Naive B cell (primary cell): ENCODE measurements at regions not wholly inside any gene's neighbourhood (a gene's known extent, or its start where the extent isn't known, plus 50 kb on each side); places are given as distances from the start of the nearest gene placed in this dataset.

ENCODE experiments used
- ATAC-seq, 2 donors: fragments of 150-1000 bp; cut with Tn5 transposase; 2 replicates each; pipeline ENCODE4 v1.10.0; 2021; ENCODE audit warnings: low read depth in 2 of 2, mild to moderate bottlenecking in 2 of 2, moderate library complexity in 2 of 2
- DNase-seq: peaks from one replicate; pipeline ENCODE4 v3.0.0; 2022
- H3K27ac Mint-ChIP-seq, 6 donors: one replicate each; pipeline ENCODE4 v1.8.0; 2020 to 2022; ENCODE audit warnings: mild to moderate bottlenecking in 6 of 6, mixed read lengths in 6 of 6, moderate library complexity in 5 of 6, inconsistent platforms in 2 of 6
- H3K27me3 Mint-ChIP-seq, 3 donors: one replicate each; pipeline ENCODE4 v1.8.0; 2021 to 2022; ENCODE audit warnings: mixed read lengths in 3 of 3, mild to moderate bottlenecking in 1 of 3
- H3K36me3 Mint-ChIP-seq, 2 donors: one replicate each; pipeline ENCODE4 v1.8.0; 2020 to 2022; ENCODE audit warnings: mixed read lengths in 2 of 2, inconsistent platforms in 1 of 2, mild to moderate bottlenecking in 1 of 2
- H3K4me1 Mint-ChIP-seq, 3 donors: one replicate each; pipeline ENCODE4 v1.8.0; 2020 to 2022; ENCODE audit warnings: mixed read lengths in 3 of 3, inconsistent platforms in 1 of 3, mild to moderate bottlenecking in 1 of 3, moderate library complexity in 1 of 3
- H3K4me3 Mint-ChIP-seq, 8 donors: one replicate each; pipeline ENCODE4 v1.8.0; 2020 to 2022; ENCODE audit warnings: mild to moderate bottlenecking in 8 of 8, mixed read lengths in 8 of 8, moderate library complexity in 8 of 8, inconsistent platforms in 2 of 8
- H3K9me3 Mint-ChIP-seq, 7 donors: one replicate each; pipeline ENCODE4 v1.8.0; 2020 to 2022; ENCODE audit warnings: mixed read lengths in 7 of 7, mild to moderate bottlenecking in 5 of 7, inconsistent platforms in 2 of 7, moderate library complexity in 1 of 7

DNA sequence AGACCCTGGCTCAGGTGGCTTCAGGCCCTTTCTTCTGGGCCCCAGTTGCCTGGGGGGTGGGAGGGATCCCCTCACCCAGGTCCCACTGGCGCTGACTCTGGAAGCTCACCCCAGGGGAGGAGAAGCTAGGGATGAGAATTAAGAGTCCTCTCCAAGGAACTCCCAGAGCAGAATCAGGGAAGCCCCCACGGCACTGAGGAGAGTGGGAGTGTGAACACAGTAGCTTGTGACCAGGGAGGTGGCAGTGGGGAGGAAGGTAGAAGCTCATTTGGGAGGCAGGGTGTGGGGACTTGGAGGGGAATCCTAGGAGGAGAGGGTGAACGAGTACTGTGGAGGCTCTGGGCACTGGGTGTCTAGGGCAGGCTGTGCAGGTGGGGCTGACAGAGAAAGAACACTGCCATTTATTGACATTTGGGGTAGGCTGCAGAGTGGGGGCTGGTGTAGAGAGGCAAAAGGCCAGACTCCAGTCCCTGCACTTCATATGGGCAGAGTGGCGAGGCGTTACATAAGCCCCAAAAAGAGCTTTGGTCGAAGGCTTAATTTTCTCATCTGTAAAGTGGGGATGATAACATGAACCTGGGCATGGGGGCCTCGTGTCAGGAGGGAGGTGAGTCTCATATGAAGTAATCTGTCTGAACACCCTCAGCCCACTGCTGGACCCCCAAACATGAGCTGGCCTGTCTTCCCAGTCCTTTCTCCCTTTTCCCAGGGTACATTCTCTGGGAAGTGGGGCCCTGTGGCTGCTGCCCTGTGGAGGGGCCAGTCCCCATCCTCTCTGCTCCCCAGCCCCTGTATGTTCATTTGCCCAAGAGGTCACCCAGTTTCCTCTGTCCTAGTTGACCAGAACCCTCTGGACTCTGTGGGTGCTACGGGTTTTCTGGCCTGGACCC is 80.5 kb downstream of the VEGFA start:
- Mint-ChIP-seq H3K27me3 (peaks cover 8 to 20% (median 16%) of the 10 kb centered on the region in 3 donors), H3K27ac (peak overlapping the region in 1 of 6 donors; percentile 60), H3K9me3 (no peaks in the 10 kb centered on the region), H3K4me3 (peak overlapping the region in 1 of 8 donors; percentile 68), H3K4me1 (no peaks in the 10 kb centered on the region), H3K36me3 (no peaks in the 10 kb centered on the region)
- DNase-seq (no peak), ATAC-seq (no peak)

- no peaks in the 10 kb centered on the region for H3K36me3 Mint-ChIP-seq
- H3K4me1 Mint-ChIP-seq, result no peaks in the 10 kb centered on the region
- ATAC-seq (no peak), DNase-seq (no peak)
- peak overlapping the region in 1 of 6 donors; percentile 16 for H3K27ac Mint-ChIP-seq
- no peaks in the 10 kb centered on the region for H3K9me3 Mint-ChIP-seq
- peaks cover 12 to 23% (median 14%) of the 10 kb centered on the region in 3 donors for H3K27me3 Mint-ChIP-seq
- no peak overlapping the region for H3K4me3 Mint-ChIP-seq
Measured at GRCh38 chr6:43849844-43850243, 79.8 kb downstream of the VEGFA start.

DNA sequence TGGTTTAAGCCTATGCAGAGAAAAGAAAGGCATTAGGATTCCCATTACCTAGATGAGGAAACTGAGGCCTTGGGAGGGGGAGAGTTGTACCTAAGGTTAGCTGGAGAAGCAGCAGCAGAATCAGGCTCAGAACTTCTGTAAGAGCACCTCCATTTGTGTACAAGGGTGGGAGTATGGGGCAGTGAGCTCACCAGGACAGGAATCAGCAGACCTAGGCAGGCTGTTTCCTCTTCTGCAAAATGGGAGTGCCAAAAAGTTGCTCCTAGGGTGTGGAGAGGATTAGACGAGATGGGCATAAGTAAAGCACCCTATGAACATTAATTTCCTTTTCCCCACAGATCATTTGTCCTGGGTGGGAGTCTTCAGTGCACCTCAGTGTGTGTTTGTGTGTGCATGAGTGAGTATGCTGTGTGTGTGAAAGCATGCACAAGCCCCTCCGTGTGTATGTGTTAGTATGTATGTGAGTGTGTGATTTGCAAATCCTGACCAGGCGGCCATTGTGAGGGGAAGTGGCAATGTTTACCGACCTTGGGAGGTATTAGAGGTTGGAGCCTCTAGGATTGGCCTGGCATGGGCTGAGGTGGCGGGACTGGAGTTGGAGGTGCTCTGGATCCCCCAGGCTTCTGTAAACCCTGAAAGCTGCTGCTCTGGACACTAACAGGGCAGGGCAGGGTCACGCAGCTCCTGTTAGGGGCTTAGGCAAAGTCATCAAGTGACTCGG is 78.8 kb downstream of the VEGFA start:
- DNase-seq (no peak), ATAC-seq (no peak)
- H3K27me3 Mint-ChIP-seq, result peaks cover 12 to 33% (median 14%) of the 10 kb centered on the region in 3 donors
- no peaks in the 10 kb centered on the region for H3K4me1 Mint-ChIP-seq
- no peaks in the 10 kb centered on the region for H3K9me3 Mint-ChIP-seq
- no peaks in the 10 kb centered on the region for H3K36me3 Mint-ChIP-seq
- no peak overlapping the region for H3K27ac Mint-ChIP-seq
- peak overlapping the region in 1 of 8 donors; percentile 32 for H3K4me3 Mint-ChIP-seq

DNA sequence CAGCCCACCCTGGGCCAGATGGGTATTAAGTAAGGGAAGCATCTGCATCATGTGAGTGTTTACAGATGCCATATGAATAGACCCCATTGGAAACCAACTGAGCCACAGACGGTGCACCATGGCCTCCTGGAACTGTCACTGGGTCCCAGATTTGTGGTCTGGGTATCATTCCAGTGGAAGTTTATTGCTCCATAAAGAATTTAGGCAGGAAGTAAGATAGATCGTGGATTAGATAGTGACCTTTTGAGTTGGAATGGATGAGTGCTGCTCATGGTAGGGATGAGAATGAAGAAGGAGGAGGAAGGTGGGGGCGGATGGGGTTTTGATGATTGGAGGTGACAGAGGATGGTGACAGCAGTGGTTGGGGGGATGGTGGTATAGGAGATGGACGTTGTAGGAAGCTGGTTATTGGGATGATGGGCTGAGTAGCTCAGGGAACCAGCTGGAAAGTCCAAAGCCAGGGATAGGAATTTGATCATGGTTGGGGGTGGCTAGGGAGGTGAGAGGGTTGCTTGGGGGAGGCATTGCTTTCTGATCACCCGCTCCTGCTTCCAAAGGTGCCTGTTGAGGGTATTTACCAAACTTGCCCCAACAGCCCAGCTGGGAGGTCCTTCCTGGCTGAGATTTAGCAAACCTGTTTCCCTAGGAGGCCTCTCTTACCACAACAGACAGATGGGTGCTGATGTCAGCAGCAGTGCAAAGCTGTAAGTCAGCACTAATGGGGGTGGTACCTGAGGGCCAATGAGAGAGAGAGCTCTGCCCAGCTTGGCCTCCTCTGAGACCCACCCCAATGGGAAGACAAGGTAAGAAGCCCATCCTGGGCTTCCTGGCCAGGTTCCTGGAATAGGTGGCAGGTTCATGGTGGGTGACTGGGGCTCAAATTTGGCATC is 78.0 kb downstream of the VEGFA start:
- Mint-ChIP-seq H3K27me3 (peaks cover 14 to 37% (median 14%) of the 10 kb centered on the region in 3 donors), H3K9me3 (no peaks in the 10 kb centered on the region), H3K27ac (peak overlapping the region in 1 of 6 donors; percentile 23), H3K4me3 (no peak overlapping the region), H3K4me1 (no peaks in the 10 kb centered on the region), H3K36me3 (no peaks in the 10 kb centered on the region)
- no peak for ATAC-seq
- no peak for DNase-seq

- H3K27ac Mint-ChIP-seq, result no peak overlapping the region
- peaks cover 14 to 43% (median 16%) of the 10 kb centered on the region in 3 donors for H3K27me3 Mint-ChIP-seq
- no peak overlapping the region for H3K4me3 Mint-ChIP-seq
- ATAC-seq (no peak), DNase-seq (no peak)
- H3K9me3 Mint-ChIP-seq, result no peaks in the 10 kb centered on the region
- H3K4me1 Mint-ChIP-seq, result no peaks in the 10 kb centered on the region
- no peaks in the 10 kb centered on the region for H3K36me3 Mint-ChIP-seq
Measured at GRCh38 chr6:43846556-43846955, 76.5 kb downstream of the VEGFA start.

- Mint-ChIP-seq H3K36me3 (no peaks in the 10 kb centered on the region), H3K27me3 (peaks cover 14 to 43% (median 16%) of the 10 kb centered on the region in 3 donors), H3K4me1 (no peaks in the 10 kb centered on the region), H3K4me3 (no peak overlapping the region), H3K27ac (peak overlapping the region in 1 of 6 donors; percentile 83), H3K9me3 (no peaks in the 10 kb centered on the region)
- no peak for ATAC-seq
- no peak for DNase-seq
Measured at GRCh38 chr6:43845646-43846045, 75.6 kb downstream of the VEGFA start.

GRCh38 chr6:43843669-43844171 is 73.7 kb downstream of the VEGFA start:
- ATAC-seq, result no peak
- no peaks in the 10 kb centered on the region for H3K36me3 Mint-ChIP-seq
- H3K27ac Mint-ChIP-seq, result no peak overlapping the region
- H3K27me3 Mint-ChIP-seq, result peaks cover 13 to 42% (median 16%) of the 10 kb centered on the region in 3 donors
- no peak for DNase-seq
- no peaks in the 10 kb centered on the region for H3K4me1 Mint-ChIP-seq
- H3K4me3 Mint-ChIP-seq, result no peak overlapping the region
- no peaks in the 10 kb centered on the region for H3K9me3 Mint-ChIP-seq

GRCh38 chr6:43843097-43843645 is 73.2 kb downstream of the VEGFA start:
- Mint-ChIP-seq H3K4me3 (no peak overlapping the region), H3K9me3 (no peaks in the 10 kb centered on the region), H3K27ac (no peak overlapping the region), H3K36me3 (no peaks in the 10 kb centered on the region), H3K4me1 (no peaks in the 10 kb centered on the region), H3K27me3 (peaks cover 8 to 37% (median 16%) of the 10 kb centered on the region in 3 donors)
- ATAC-seq, result no peak
- DNase-seq, result no peak

DNA sequence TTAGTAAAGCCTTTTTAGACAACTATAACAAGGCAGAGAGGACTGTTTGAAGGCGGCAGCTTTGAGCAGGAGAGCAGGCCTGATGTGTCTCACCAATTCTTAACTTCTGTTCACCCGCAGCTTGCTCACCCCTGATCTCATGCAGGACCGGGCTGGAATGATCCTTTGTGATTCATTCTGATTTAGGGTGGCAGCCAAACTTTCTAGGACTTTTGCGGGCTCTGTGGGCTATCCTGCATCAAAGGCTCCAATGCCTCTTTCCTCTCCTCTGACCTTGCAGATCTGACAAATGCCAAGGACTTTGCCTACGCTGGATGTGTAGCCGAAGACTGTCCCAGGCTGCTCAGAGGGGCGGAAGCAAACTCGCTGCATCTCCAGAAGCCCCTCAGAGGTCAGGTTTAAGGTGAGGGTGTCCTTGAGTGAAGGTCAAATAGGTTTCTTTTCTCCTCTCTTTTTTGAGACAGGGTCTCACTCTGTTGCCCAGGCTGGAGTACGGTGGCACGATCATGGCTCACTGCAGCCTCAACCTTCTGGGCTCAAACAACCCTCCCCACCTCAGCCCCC is 72.3 kb downstream of the VEGFA start:
- H3K27me3 Mint-ChIP-seq, result peaks cover 0 to 28% (median 11%) of the 10 kb centered on the region in 3 donors
- H3K9me3 Mint-ChIP-seq, result no peaks in the 10 kb centered on the region
- no peaks in the 10 kb centered on the region for H3K36me3 Mint-ChIP-seq
- no peak overlapping the region for H3K27ac Mint-ChIP-seq
- DNase-seq (no peak), ATAC-seq (no peak)
- H3K4me3 Mint-ChIP-seq, result no peak overlapping the region
- no peaks in the 10 kb centered on the region for H3K4me1 Mint-ChIP-seq

- Mint-ChIP-seq H3K27me3 (peaks cover 7 to 33% (median 8%) of the 10 kb centered on the region in 3 donors), H3K4me3 (no peak overlapping the region), H3K36me3 (no peaks in the 10 kb centered on the region), H3K4me1 (no peaks in the 10 kb centered on the region), H3K9me3 (no peaks in the 10 kb centered on the region), H3K27ac (no peak overlapping the region)
- ATAC-seq (no peak), DNase-seq (no peak)
Measured at GRCh38 chr6:43840490-43841218, 70.6 kb downstream of the VEGFA start.

GRCh38 chr6:43838276-43839036 is 68.4 kb downstream of the VEGFA start:
- Mint-ChIP-seq H3K4me3 (no peak overlapping the region), H3K4me1 (no peaks in the 10 kb centered on the region), H3K9me3 (no peaks in the 10 kb centered on the region), H3K27me3 (peaks cover 4 to 21% (median 12%) of the 10 kb centered on the region in 3 donors), H3K27ac (peak overlapping the region in 1 of 6 donors; percentile 18), H3K36me3 (no peaks in the 10 kb centered on the region)
- peak in 1 of 2 donors; percentile 23 for ATAC-seq
- no peak for DNase-seq
